Progenitor cell of endocrine pancreas (in vitro differentiated cells): ENCODE measurements at regions not wholly inside any gene's neighbourhood (a gene's known extent, or its start where the extent isn't known, plus 50 kb on each side); places are given as distances from the start of the nearest gene placed in this dataset.

Source experiments
- DNase-seq: peaks from one replicate; pipeline ENCODE4 v3.0.0; 2021; ENCODE audit warnings: low spot score; ENCODE audit not compliant: unreplicated experiment
- H3K27ac Mint-ChIP-seq: 2 replicates; pipeline ENCODE4 v1.8.0; 2021; ENCODE audit warnings: mild to moderate bottlenecking, moderate library complexity, mixed read lengths
- H3K27me3 Mint-ChIP-seq: 2 replicates; pipeline ENCODE4 v1.8.0; 2021; ENCODE audit warnings: mixed read lengths
- H3K36me3 Mint-ChIP-seq: 2 replicates; pipeline ENCODE4 v1.8.0; 2022; ENCODE audit warnings: mixed read lengths; ENCODE audit not compliant: insufficient read depth
- H3K4me1 Mint-ChIP-seq: 2 replicates; pipeline ENCODE4 v1.8.0; 2021; ENCODE audit warnings: low read depth, mixed read lengths
- H3K4me3 Mint-ChIP-seq: 2 replicates; pipeline ENCODE4 v1.8.0; 2021; ENCODE audit warnings: low read depth, mild to moderate bottlenecking, moderate library complexity, mixed read lengths
- H3K9me3 Mint-ChIP-seq: 2 replicates; pipeline ENCODE4 v1.8.0; 2021; ENCODE audit warnings: low read depth, mixed read lengths
- TF ChIP-seq, protein P1 (sequence below): fragments of 200-600 bp; sonication (generic); IDR thresholded peaks from one replicate; pipeline ENCODE4 v1.5.0; 2021; ENCODE audit warnings: antibody characterized with exemption, mild to moderate bottlenecking; ENCODE audit not compliant: unreplicated experiment

DNA sequence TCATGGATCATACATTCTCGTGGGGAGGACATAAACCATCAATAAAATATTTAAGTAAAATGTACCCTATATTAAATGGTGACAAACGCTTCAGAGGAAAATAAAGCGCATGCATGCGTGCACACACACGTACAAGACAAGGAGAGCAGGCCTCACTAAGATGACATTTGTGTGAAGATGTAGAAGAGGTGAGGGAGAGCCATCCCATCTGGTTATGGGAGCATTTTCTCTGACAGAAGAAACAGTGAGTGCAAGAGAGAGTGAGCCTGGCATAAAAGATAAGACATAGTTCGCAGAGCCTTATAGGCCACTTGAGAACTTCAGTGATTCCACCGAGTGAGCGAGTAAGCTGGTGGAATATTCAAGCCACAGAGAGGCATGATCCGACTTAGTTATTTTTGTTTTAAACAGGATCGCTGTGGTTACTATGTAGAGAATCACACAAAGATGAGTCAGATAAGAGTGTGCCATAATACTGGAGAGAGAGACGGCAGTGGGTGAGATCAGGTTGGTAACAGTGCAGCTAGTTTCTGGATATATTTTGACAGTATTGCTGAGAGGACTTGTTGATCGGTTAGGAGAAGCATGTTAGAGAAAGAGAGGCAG lies 624.2 kb downstream of the PLPP3 start:
- Mint-ChIP-seq H3K9me3 (no peaks in the 10 kb centered on the region), H3K36me3 (no peaks in the 10 kb centered on the region), H3K27ac (no peak overlapping the region), H3K4me1 (no peaks in the 10 kb centered on the region), H3K27me3 (no peaks in the 10 kb centered on the region), H3K4me3 (no peak overlapping the region)
- TF ChIP-seq, protein P1, sequence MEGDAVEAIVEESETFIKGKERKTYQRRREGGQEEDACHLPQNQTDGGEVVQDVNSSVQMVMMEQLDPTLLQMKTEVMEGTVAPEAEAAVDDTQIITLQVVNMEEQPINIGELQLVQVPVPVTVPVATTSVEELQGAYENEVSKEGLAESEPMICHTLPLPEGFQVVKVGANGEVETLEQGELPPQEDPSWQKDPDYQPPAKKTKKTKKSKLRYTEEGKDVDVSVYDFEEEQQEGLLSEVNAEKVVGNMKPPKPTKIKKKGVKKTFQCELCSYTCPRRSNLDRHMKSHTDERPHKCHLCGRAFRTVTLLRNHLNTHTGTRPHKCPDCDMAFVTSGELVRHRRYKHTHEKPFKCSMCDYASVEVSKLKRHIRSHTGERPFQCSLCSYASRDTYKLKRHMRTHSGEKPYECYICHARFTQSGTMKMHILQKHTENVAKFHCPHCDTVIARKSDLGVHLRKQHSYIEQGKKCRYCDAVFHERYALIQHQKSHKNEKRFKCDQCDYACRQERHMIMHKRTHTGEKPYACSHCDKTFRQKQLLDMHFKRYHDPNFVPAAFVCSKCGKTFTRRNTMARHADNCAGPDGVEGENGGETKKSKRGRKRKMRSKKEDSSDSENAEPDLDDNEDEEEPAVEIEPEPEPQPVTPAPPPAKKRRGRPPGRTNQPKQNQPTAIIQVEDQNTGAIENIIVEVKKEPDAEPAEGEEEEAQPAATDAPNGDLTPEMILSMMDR, result no peak
- no peak for DNase-seq

DNA sequence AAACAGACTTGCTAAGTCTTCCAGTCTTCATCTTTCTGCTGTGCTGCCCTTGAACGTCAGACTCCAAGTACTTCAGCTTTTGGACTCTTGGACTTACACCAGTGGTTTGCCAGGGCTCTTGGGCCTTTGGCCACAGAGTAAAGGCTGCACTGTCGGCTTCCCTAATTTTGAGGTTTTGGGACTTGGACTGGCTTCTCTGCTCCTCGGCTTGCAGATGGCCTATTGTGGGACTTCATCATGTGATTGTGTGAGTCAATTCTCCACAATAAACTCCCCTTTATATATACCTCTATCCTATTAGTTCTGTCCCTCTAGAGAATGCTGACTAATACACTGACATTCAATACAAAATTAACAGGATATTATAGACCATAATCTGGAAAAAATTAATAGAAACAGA lies 628.1 kb downstream of the PLPP3 start:
- H3K27me3 Mint-ChIP-seq, result peaks cover 4% of the 10 kb centered on the region
- H3K4me3 Mint-ChIP-seq, result no peak overlapping the region
- no peak overlapping the region for H3K27ac Mint-ChIP-seq
- DNase-seq, result no peak
- H3K4me1 Mint-ChIP-seq, result no peaks in the 10 kb centered on the region
- TF ChIP-seq, protein P1, result no peak
- no peaks in the 10 kb centered on the region for H3K36me3 Mint-ChIP-seq
- H3K9me3 Mint-ChIP-seq, result no peaks in the 10 kb centered on the region

DNA sequence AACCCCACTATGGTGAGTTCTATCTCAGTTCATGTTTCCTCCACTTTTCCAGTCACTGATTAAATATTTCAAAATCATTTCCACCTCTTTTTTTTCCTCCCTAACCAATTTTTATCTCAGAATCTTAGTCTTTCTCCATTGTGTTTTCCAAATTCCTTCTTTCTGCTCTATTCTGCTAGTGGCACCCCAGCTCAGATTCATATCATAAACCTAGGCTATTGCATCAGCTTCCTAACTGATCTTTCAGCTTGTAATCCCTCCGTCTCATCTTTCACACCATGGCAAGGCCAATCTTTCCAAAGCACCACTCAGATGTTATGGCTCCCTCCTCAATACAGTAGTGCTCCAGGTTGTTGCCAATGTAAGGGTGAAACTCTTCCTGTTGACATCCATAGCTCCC lies 631.9 kb downstream of the PLPP3 start:
- no peaks in the 10 kb centered on the region for H3K9me3 Mint-ChIP-seq
- TF ChIP-seq, protein P1, result no peak
- peaks cover 4% of the 10 kb centered on the region for H3K27me3 Mint-ChIP-seq
- H3K36me3 Mint-ChIP-seq, result no peaks in the 10 kb centered on the region
- DNase-seq, result no peak
- H3K27ac Mint-ChIP-seq, result no peak overlapping the region
- H3K4me1 Mint-ChIP-seq, result no peaks in the 10 kb centered on the region
- H3K4me3 Mint-ChIP-seq, result no peak overlapping the region

DNA sequence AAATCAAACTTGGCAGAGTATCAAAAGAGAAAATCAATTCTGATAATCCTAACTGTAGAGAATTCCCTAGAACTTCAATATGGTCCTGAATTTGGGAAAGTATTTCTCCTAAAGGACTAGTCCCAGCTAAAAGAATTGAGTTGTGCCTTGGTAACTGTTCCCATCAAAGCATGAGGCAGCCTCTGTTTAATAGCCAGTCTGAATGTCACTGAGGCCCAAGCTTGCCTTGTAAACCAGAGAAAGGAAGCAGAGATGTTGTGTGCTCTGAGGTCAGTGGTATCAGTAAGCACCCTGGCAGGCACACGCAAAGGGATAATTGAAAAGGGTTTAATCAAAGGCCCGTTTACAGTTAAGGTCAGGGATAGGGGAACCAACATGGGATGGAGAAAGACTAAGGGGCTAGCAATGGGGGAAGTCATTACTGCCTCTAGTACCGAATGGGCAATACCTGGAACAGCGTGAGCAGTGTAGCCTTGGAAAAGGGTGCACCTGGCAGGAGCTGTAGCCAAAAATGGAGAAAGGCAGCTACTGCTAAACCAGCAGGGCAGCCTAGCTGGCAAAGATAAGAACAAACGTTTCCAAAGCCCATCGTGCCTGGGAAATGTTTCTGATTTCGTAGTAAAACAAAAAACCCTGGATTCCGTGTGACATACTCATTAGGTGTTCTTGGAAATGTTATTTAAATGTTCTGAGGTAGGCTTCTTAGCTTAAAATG lies 635.5 kb downstream of the PLPP3 start:
- no peaks in the 10 kb centered on the region for H3K4me1 Mint-ChIP-seq
- H3K9me3 Mint-ChIP-seq, result no peaks in the 10 kb centered on the region
- no peak overlapping the region for H3K27ac Mint-ChIP-seq
- H3K4me3 Mint-ChIP-seq, result no peak overlapping the region
- TF ChIP-seq, protein P1, result no peak
- DNase-seq, result no peak
- H3K27me3 Mint-ChIP-seq, result peaks cover 4% of the 10 kb centered on the region
- H3K36me3 Mint-ChIP-seq, result no peaks in the 10 kb centered on the region

DNA sequence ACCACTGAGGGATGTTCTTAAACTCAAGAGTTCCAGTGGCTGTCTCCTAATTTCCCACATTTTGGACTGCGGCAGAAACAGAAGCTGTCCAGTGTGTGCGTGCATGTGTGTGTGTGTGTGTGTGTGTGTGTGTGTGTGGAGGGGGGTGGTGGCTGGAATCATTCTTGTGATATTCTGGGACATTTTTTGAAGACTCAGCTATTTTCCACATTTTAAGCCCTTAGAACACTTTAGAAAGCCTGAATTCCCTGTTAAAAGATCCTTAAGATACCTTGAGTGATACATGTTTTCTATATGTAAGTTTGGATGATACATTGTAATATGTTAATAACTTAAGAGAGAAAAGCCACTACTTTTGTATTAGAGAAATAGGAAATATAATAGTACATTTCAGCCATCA lies 636.4 kb downstream of the PLPP3 start:
- no peak overlapping the region for H3K27ac Mint-ChIP-seq
- no peaks in the 10 kb centered on the region for H3K9me3 Mint-ChIP-seq
- H3K27me3 Mint-ChIP-seq, result peaks cover 4% of the 10 kb centered on the region
- H3K4me1 Mint-ChIP-seq, result no peaks in the 10 kb centered on the region
- no peak overlapping the region for H3K4me3 Mint-ChIP-seq
- H3K36me3 Mint-ChIP-seq, result no peaks in the 10 kb centered on the region
- DNase-seq, result no peak
- TF ChIP-seq, protein P1, result no peak
